ENCODE measurements at regions not wholly inside any gene's neighbourhood (a gene's known extent, or its start where the extent isn't known, plus 50 kb on each side); places are given as distances from the start of the nearest gene placed in this dataset.
"Not testable (repeated sequence)": the region's sequence is repeated elsewhere in the genome, so short reads cannot be mapped to it uniquely, and the experiment has no call there.

- DNase-seq = no peak
Measured at GRCh38 chr5:124504081-124504916, 242.1 kb downstream of the ZNF608 start.

- no peak for DNase-seq
Measured at GRCh38 chr5:124502551-124502950, 243.9 kb downstream of the ZNF608 start.

- DNase-seq = not testable (repeated sequence)
Measured at GRCh38 chr5:124499818-124500217, 246.6 kb downstream of the ZNF608 start.

- not testable (repeated sequence) for DNase-seq
Measured at GRCh38 chr5:124496968-124497367, 249.5 kb downstream of the ZNF608 start.

- DNase-seq = no peak
Measured at GRCh38 chr5:124494540-124495116, 251.8 kb downstream of the ZNF608 start.

GRCh38 chr5:124492444-124493224 lies 253.8 kb downstream of the ZNF608 start:
- no peak for DNase-seq

- DNase-seq = not testable (repeated sequence)
Measured at GRCh38 chr5:124490315-124490714, 256.1 kb downstream of the ZNF608 start.

- no peak for DNase-seq
Measured at GRCh38 chr5:124481419-124481818, 265.0 kb downstream of the ZNF608 start.

GRCh38 chr5:124480964-124481363 lies 265.5 kb downstream of the ZNF608 start:
- DNase-seq = no peak

GRCh38 chr5:124480022-124480421 lies 266.4 kb downstream of the ZNF608 start:
- DNase-seq = no peak

- no peak for DNase-seq
Measured at GRCh38 chr5:124478264-124478663, 268.2 kb downstream of the ZNF608 start.

- peak; percentile 63 for DNase-seq
Measured at GRCh38 chr5:124477577-124477976, 268.9 kb downstream of the ZNF608 start.

GRCh38 chr5:124477062-124477461 lies 269.4 kb downstream of the ZNF608 start:
- DNase-seq = no peak

GRCh38 chr5:124474528-124475215 lies 271.8 kb downstream of the ZNF608 start:
- no peak for DNase-seq

- DNase-seq = no peak
Measured at GRCh38 chr5:124468671-124469411, 277.6 kb downstream of the ZNF608 start.

GRCh38 chr5:124467745-124468144 lies 278.7 kb downstream of the ZNF608 start:
- DNase-seq = no peak

- no peak for DNase-seq
Measured at GRCh38 chr5:124466011-124466410, 280.4 kb downstream of the ZNF608 start.

- DNase-seq = no peak
Measured at GRCh38 chr5:124463851-124464250, 282.6 kb downstream of the ZNF608 start.

- no peak for DNase-seq
Measured at GRCh38 chr5:124462751-124463150, 283.7 kb downstream of the ZNF608 start.

- DNase-seq = peak; percentile 38
Measured at GRCh38 chr5:124461941-124462340, 284.5 kb downstream of the ZNF608 start.

- DNase-seq = no peak
Measured at GRCh38 chr5:124461157-124461556, 285.3 kb downstream of the ZNF608 start.

- no peak for DNase-seq
Measured at GRCh38 chr5:124460642-124461041, 285.8 kb downstream of the ZNF608 start.
